HepG2 (cell line): ENCODE measurements at regions not wholly inside any gene's neighbourhood (a gene's known extent, or its start where the extent isn't known, plus 50 kb on each side); places are given as distances from the start of the nearest gene placed in this dataset.
"Not testable (repeated sequence)": the region's sequence is repeated elsewhere in the genome, so short reads cannot be mapped to it uniquely, and the experiment has no call there.

ENCODE experiments used
- ATAC-seq: fragments of 200-7000 bp; cut with Tn5 transposase; 3 replicates; pipeline ENCODE4 v1.9.1; 2020; ENCODE audit warnings: mild to moderate bottlenecking, moderate library complexity
- BruUV-seq: library from RNA; stranded (reverse); fragments of 400-500 nt; replicated peaks from 2 replicates; lab custom pipeline; 2021; lab: Mats Ljungman, UMichigan
- CTCF ChIA-PET: fragments of 300-600 bp; formaldehyde crosslinking; extraction: SDS; loops from one replicate; lab custom pipeline; 2021; ENCODE audit warnings: low total read pairs, inconsistent platforms, low intra/inter-chr PET ratio; lab: Yijun Ruan, JAX
- POLR2A ChIA-PET: fragments of 350-600 bp; sonication (Branson Sonifier 250); formaldehyde crosslinking; loops from one replicate; lab custom pipeline; 2020; ENCODE audit warnings: antibody characterized with exemption, inconsistent platforms; lab: Yijun Ruan, JAX
- DNase-seq: peaks from one replicate; pipeline ENCODE4 v3.0.0-alpha.2; 2015; ENCODE audit warnings: low spot score
- FAIRE-seq: peaks from 3 replicates; lab custom pipeline; 2011; peaks lifted over from hg19 to GRCh38; lab: Jason Lieb, UNC
- H2AFZ ChIP-seq: one replicate; pipeline ENCODE4 v1.6.1; 2011; ENCODE audit warnings: low read length, inconsistent platforms
- H3K27ac ChIP-seq: fragments of 300-600 bp; 3 replicates; pipeline ENCODE4 v1.8.0; 2011; ENCODE audit warnings: mixed run types, mild to moderate bottlenecking, mixed read lengths, low read length, inconsistent platforms; ENCODE audit not compliant: insufficient read depth; ENCODE audit errors: extremely low read length
- H3K27me3 ChIP-seq, 2 experiments: fragments of 200-600 bp in 1 of 2; 2 replicates in 1 of 2; 3 replicates in 1 of 2; pipeline versions ENCODE4 v1.6.0 to v1.8.0; 2011; ENCODE audit warnings: low read length in 2 of 2, mild to moderate bottlenecking in 2 of 2, moderate library complexity in 2 of 2, inconsistent platforms in 1 of 2; ENCODE audit not compliant: insufficient read depth in 2 of 2, control insufficient read depth in 1 of 2
- H3K36me3 ChIP-seq, 2 experiments: fragments of 200-600 bp in 1 of 2; replicated peaks in 1 of 2; 2 replicates in 1 of 2; 3 replicates in 1 of 2; pipeline versions ENCODE4 v1.5.1 to v1.8.0; 2011; ENCODE audit warnings: low read length in 2 of 2, inconsistent platforms in 1 of 2; ENCODE audit not compliant: insufficient read depth in 2 of 2, control insufficient read depth in 1 of 2
- H3K4me1 ChIP-seq: 2 replicates; pipeline ENCODE4 v1.5.1; 2012; ENCODE audit warnings: low read length, inconsistent platforms; ENCODE audit not compliant: insufficient read depth
- H3K4me2 ChIP-seq: 2 replicates; pipeline ENCODE4 v1.6.0; 2011; ENCODE audit warnings: low read depth, low read length, inconsistent platforms
- H3K4me3 ChIP-seq, 3 experiments: fragments of 200-600 bp in 1 of 3; sonication (generic), shearing (Covaris generic) in 1 of 3; replicated peaks in 1 of 3; 2 replicates each; pipeline ENCODE4 v1.5.1; 2011 to 2016; ENCODE audit warnings: low read length in 3 of 3, inconsistent platforms in 2 of 3, low read depth in 2 of 3, mild to moderate bottlenecking in 2 of 3, control low read depth in 1 of 3, mixed read lengths in 1 of 3; ENCODE audit not compliant: insufficient read depth in 1 of 3
- H3K79me2 ChIP-seq: one replicate; pipeline ENCODE4 v1.6.1; 2011; ENCODE audit warnings: low read length, inconsistent platforms; ENCODE audit not compliant: insufficient read depth
- H3K9ac ChIP-seq: 2 replicates; pipeline ENCODE4 v1.6.0; 2011; ENCODE audit warnings: mild to moderate bottlenecking, low read depth, low read length, inconsistent platforms; ENCODE audit not compliant: insufficient read depth
- H3K9me3 ChIP-seq: 2 replicates; pipeline ENCODE4 v1.5.1; 2012; ENCODE audit warnings: mild to moderate bottlenecking, low read length
- H4K20me1 ChIP-seq: 2 replicates; pipeline ENCODE4 v1.6.0; 2011; ENCODE audit warnings: inconsistent platforms, mild to moderate bottlenecking, low read length, moderate library complexity; ENCODE audit not compliant: insufficient read depth
- MAFF ChIP-seq: IDR thresholded peaks from 2 replicates; pipeline ENCODE4 v1.6.1; 2011; ENCODE audit warnings: low read depth, low read length, improper control_type of control experiment
- MAFK ChIP-seq, 2 experiments: IDR thresholded peaks in 1 of 2; conservative IDR thresholded peaks in 1 of 2; 2 replicates each; pipeline ENCODE4 v1.6.1; 2011; ENCODE audit warnings: improper control_type of control experiment in 2 of 2, low read length in 2 of 2
- REST ChIP-seq, 2 experiments: IDR thresholded peaks; 2 replicates each; pipeline ENCODE4 v1.6.1; 2011 to 2012; ENCODE audit warnings: low read length in 2 of 2, borderline replicate concordance in 1 of 2, low read depth in 1 of 2, mild to moderate bottlenecking in 1 of 2, moderate library complexity in 1 of 2
- ZNF136 ChIP-seq: sonication (generic); formaldehyde crosslinking; IDR thresholded peaks from 2 replicates; pipeline ENCODE4 v1.8.1; 2022; ENCODE audit warnings: low read depth, mild to moderate bottlenecking, moderate library complexity, missing genetic modification reagents
- WGBS: methylation state at CpG from one replicate; pipeline ENCODE4 v1.1.6; 2017; ENCODE audit warnings: low lambda C conversion rate; 5-methylcytosine and 5-hydroxymethylcytosine counted together
- in situ Hi-C: cut with HindIII; loops from 2 replicates; pipeline ENCODE4 v1.10.0; 2017; ENCODE audit warnings: low pct_unique_long_range_greater_than_20kb; ENCODE audit not compliant: extremely low pct_ligation_motif_present
- intact Hi-C: fragments of 100-400 bp; cut with micrococcal nuclease; formaldehyde crosslinking; loops from one replicate; pipeline ENCODE4 v1.10.0; 2022; ENCODE audit not compliant: unreplicated experiment

GRCh38 chr7:51847461-51848134 is 531.0 kb upstream of the COBL start:
- H4K20me1 ChIP-seq: no peaks in the 10 kb centered on the region
- WGBS: 1% methylated on average over 5 of the region's 7 CpGs
- FAIRE-seq (no peak), DNase-seq (no peak), ATAC-seq (no peak)
- H3K27ac ChIP-seq: no peak overlapping the region
- intact Hi-C loops: no loop called here
- H3K9ac ChIP-seq: no peak overlapping the region
- no peaks in the 10 kb centered on the region for H3K27me3 ChIP-seq
- no peak overlapping the region for H3K4me3 ChIP-seq
- ChIA-PET POLR2A (no interaction called here), CTCF (no interaction called here)
- in situ Hi-C loops: no loop called here
- H3K9me3 ChIP-seq: peaks cover 33% of the 10 kb centered on the region
- H3K4me1 ChIP-seq: no peaks in the 10 kb centered on the region
- no peaks in the 10 kb centered on the region for H3K36me3 ChIP-seq
- no TSS peak for BruUV-seq
- H2AFZ ChIP-seq: no peak overlapping the region
- H3K4me2 ChIP-seq: no peak overlapping the region
- TF ChIP-seq MAFF (peak; percentile 52), REST (IDR thresholded peaks at IDR 0.05; ENCODE audit: borderline replicate concordance in 1 of 2, low read depth in 1 of 2, low read length in 2 of 2) (peak in 1 of 2 experiments; percentile 84), ZNF136 (CRISPR knock-in tag) (no peak), MAFK (conservative IDR thresholded peaks at IDR 0.05 in 1 of 2, IDR thresholded peaks at IDR 0.05 in 1 of 2; ENCODE audit: low read length in 2 of 2) (peak; percentile 23 to 65; a peak in 2 of 4 replicates)
- TF ChIP-seq, all 625 proteins: peak for 3
- no peaks in the 10 kb centered on the region for H3K79me2 ChIP-seq

- H3K9ac ChIP-seq, H3K4me3 ChIP-seq, H3K9me3 ChIP-seq, H3K4me1 ChIP-seq, H3K27ac ChIP-seq, ATAC-seq, intact Hi-C loops, H4K20me1 ChIP-seq, H3K79me2 ChIP-seq, H3K27me3 ChIP-seq, in situ Hi-C loops, H3K4me2 ChIP-seq, H3K36me3 ChIP-seq, BruUV-seq, FAIRE-seq, POLR2A ChIA-PET, DNase-seq, CTCF ChIA-PET, H2AFZ ChIP-seq: not testable (repeated sequence)
- WGBS: 42% methylated on average over 11 of the region's 18 CpGs
These were observed 522.5 kb upstream of the COBL start for GRCh38 chr7:51839130-51839529.
